Endothelial cell of umbilical vein (primary cell): ENCODE measurements at regions not wholly inside any gene's neighbourhood (a gene's known extent, or its start where the extent isn't known, plus 50 kb on each side); places are given as distances from the start of the nearest gene placed in this dataset.

ENCODE experiments used
- BruUV-seq: library from RNA; stranded (reverse); fragments of 400-500 nt; replicated peaks from 2 replicates; lab custom pipeline; 2021; lab: Mats Ljungman, UMichigan
- CTCF ChIA-PET: fragments of 300-600, 350-600 bp; sonication (Branson Sonifier 250); formaldehyde crosslinking; loops from one replicate; lab custom pipeline; 2021; ENCODE audit warnings: antibody characterized with exemption, inconsistent platforms; lab: Charles Lee
- POLR2A ChIA-PET: fragments of 300-600, 350-600 bp; sonication (Branson Sonifier 250); formaldehyde crosslinking; loops from one replicate; lab custom pipeline; 2021; ENCODE audit warnings: antibody characterized with exemption, inconsistent platforms; lab: Charles Lee
- DNase-seq: peaks from one replicate; pipeline ENCODE4 v3.0.0-alpha.2; 2011; ENCODE audit warnings: low read depth, low spot score
- FAIRE-seq: peaks from 2 replicates; lab custom pipeline; 2011; peaks lifted over from hg19 to GRCh38; lab: Jason Lieb, UNC
- H2AFZ ChIP-seq: 2 replicates; pipeline ENCODE4 v1.6.0; 2012; ENCODE audit warnings: low read depth, low read length, control low read depth, inconsistent platforms
- H3K27ac ChIP-seq: 2 replicates; pipeline ENCODE4 v1.5.1; 2011; ENCODE audit warnings: low read depth, mild to moderate bottlenecking, control low read depth, low read length, moderate library complexity; ENCODE audit not compliant: insufficient read depth
- H3K27me3 ChIP-seq, 2 experiments: 2 replicates each; pipeline versions ENCODE4 v1.6.0 to v1.6.1; 2011; ENCODE audit warnings: low read length in 2 of 2, mixed read lengths in 1 of 2; ENCODE audit not compliant: control insufficient read depth in 2 of 2, insufficient read depth in 2 of 2
- H3K36me3 ChIP-seq, 2 experiments: 2 replicates in 1 of 2; 3 replicates in 1 of 2; pipeline ENCODE4 v1.5.1; 2011; ENCODE audit warnings: low read length in 2 of 2, mild to moderate bottlenecking in 1 of 2, moderate library complexity in 1 of 2; ENCODE audit not compliant: control insufficient read depth in 2 of 2, insufficient read depth in 2 of 2; ENCODE audit errors: extremely low read depth in 1 of 2
- H3K4me1 ChIP-seq: 3 replicates; pipeline ENCODE4 v1.5.1; 2011; ENCODE audit warnings: mild to moderate bottlenecking, low read length; ENCODE audit not compliant: control insufficient read depth, insufficient read depth; ENCODE audit errors: extremely low read depth
- H3K4me2 ChIP-seq: 2 replicates; pipeline ENCODE4 v1.6.1; 2011; ENCODE audit warnings: low read length, control low read depth, mixed read lengths; ENCODE audit not compliant: insufficient read depth
- H3K4me3 ChIP-seq, 3 experiments: fragments of 200-600 bp in 1 of 3; sonication (generic), shearing (Covaris generic) in 1 of 3; replicated peaks in 1 of 3; 2 replicates each; pipeline ENCODE4 v1.5.1; 2011 to 2016; ENCODE audit warnings: control low read depth in 3 of 3, low read length in 3 of 3, mild to moderate bottlenecking in 2 of 3, inconsistent platforms in 1 of 3, low read depth in 1 of 3, moderate library complexity in 1 of 3; ENCODE audit not compliant: insufficient read depth in 1 of 3
- H3K79me2 ChIP-seq: 2 replicates; pipeline ENCODE4 v1.6.0; 2012; ENCODE audit warnings: low read length, inconsistent platforms; ENCODE audit not compliant: control insufficient read depth, insufficient read depth
- H3K9ac ChIP-seq: replicated peaks from 2 replicates; pipeline ENCODE3; 2011; ENCODE audit warnings: low read length, control low read depth; ENCODE audit not compliant: insufficient read depth; ENCODE audit errors: extremely low read depth
- H3K9me1 ChIP-seq: replicated peaks from 3 replicates; pipeline ENCODE4 v1.6.0; 2011; ENCODE audit warnings: mild to moderate bottlenecking, low read length; ENCODE audit not compliant: control insufficient read depth, insufficient read depth; ENCODE audit errors: extremely low read depth
- H3K9me3 ChIP-seq: replicated peaks from 2 replicates; pipeline ENCODE4 v1.5.1; 2012; ENCODE audit warnings: low read length, inconsistent platforms; ENCODE audit not compliant: control insufficient read depth, insufficient read depth
- H4K20me1 ChIP-seq: replicated peaks from 2 replicates; pipeline ENCODE3; 2011; ENCODE audit warnings: mild to moderate bottlenecking, low read length; ENCODE audit not compliant: control insufficient read depth, insufficient read depth; ENCODE audit errors: extremely low read depth
- EZH2 ChIP-seq: IDR thresholded peaks from 2 replicates; pipeline ENCODE4 v1.6.1; 2012; ENCODE audit warnings: borderline replicate concordance, low read depth, mild to moderate bottlenecking, moderate library complexity, low read length, inconsistent platforms; ENCODE audit not compliant: severe bottlenecking
- FOS ChIP-seq: IDR thresholded peaks from 2 replicates; pipeline ENCODE4 v1.6.1; 2011; ENCODE audit warnings: mild to moderate bottlenecking, low read length, moderate library complexity, borderline replicate concordance; ENCODE audit not compliant: insufficient read depth
- GATA2 ChIP-seq: IDR thresholded peaks from 2 replicates; pipeline ENCODE4 v1.7.0; 2011; ENCODE audit warnings: low read depth, mild to moderate bottlenecking, moderate library complexity, mixed read lengths, low read length; ENCODE audit not compliant: insufficient read length, insufficient read depth
- JUN ChIP-seq: IDR thresholded peaks from 2 replicates; pipeline ENCODE4 v1.6.1; 2011; ENCODE audit warnings: borderline replicate concordance, low read depth; ENCODE audit not compliant: insufficient read length, insufficient read depth
- MAX ChIP-seq: IDR thresholded peaks from 2 replicates; pipeline ENCODE4 v1.6.1; 2011; ENCODE audit not compliant: insufficient read depth, insufficient read length
- MYC ChIP-seq: IDR thresholded peaks from one replicate; pipeline ENCODE4 v1.6.1; 2011; ENCODE audit warnings: mild to moderate bottlenecking, low read depth, low read length
- POLR2A ChIP-seq: IDR thresholded peaks from 2 replicates; pipeline ENCODE4 v1.6.1; 2012; ENCODE audit warnings: low read depth, mild to moderate bottlenecking, control low read depth, low read length
- POLR2AphosphoS5 ChIP-seq: IDR thresholded peaks from 2 replicates; pipeline ENCODE4 v1.6.1; 2012; ENCODE audit warnings: low read depth, mild to moderate bottlenecking, control low read depth, low read length, moderate library complexity; ENCODE audit not compliant: insufficient read depth
- dilution Hi-C: fragments of 300-500 bp; cut with MboI; formaldehyde crosslinking; loops from one replicate; pipeline ENCODE4 v1.15.0; 2019; ENCODE audit warnings: low sequenced_read_pairs; ENCODE audit not compliant: extremely low pct_ligation_motif_present
- intact Hi-C: fragments of 100-400 bp; cut with micrococcal nuclease; formaldehyde crosslinking; loops from one replicate; pipeline ENCODE4 v1.10.0; 2022
- TF ChIP-seq, protein P1 (sequence below), 2 donors: IDR thresholded peaks; 1 replicate in 1 of 2; 2 replicates in 1 of 2; pipeline ENCODE4 v1.5.1; 2011; ENCODE audit warnings: low read length in 2 of 2, mild to moderate bottlenecking in 2 of 2, moderate library complexity in 2 of 2, control low read depth in 1 of 2, inconsistent platforms in 1 of 2, low read depth in 1 of 2; ENCODE audit not compliant: insufficient read depth in 1 of 2; ENCODE audit errors: extremely low read depth in 1 of 2

- Histone ChIP-seq H3K4me2 (no peak overlapping the region), H3K36me3 (no peaks in the 10 kb centered on the region), H3K27me3 (peaks cover 0 to 5% of the 10 kb centered on the region in 2 experiments), H3K79me2 (no peaks in the 10 kb centered on the region), H4K20me1 (no peaks in the 10 kb centered on the region), H3K9me1 (no peaks in the 10 kb centered on the region), H3K4me1 (no peaks in the 10 kb centered on the region), H3K4me3 (no peak overlapping the region), H2AFZ (no peak overlapping the region), H3K9ac (no peak overlapping the region), H3K9me3 (no peaks in the 10 kb centered on the region), H3K27ac (no peak overlapping the region)
- CTCF ChIA-PET, result interaction anchor here (1.9 kb wide), 1 partner anchor 11 kb away, joined by 14 read pairs; no protein-coding TSS in a partner anchor
- no TSS peak for BruUV-seq
- POLR2A ChIA-PET, result no interaction called here
- TF ChIP-seq FOS, result no peak
- no peak for TF ChIP-seq POLR2AphosphoS5
- TF ChIP-seq, protein P1, sequence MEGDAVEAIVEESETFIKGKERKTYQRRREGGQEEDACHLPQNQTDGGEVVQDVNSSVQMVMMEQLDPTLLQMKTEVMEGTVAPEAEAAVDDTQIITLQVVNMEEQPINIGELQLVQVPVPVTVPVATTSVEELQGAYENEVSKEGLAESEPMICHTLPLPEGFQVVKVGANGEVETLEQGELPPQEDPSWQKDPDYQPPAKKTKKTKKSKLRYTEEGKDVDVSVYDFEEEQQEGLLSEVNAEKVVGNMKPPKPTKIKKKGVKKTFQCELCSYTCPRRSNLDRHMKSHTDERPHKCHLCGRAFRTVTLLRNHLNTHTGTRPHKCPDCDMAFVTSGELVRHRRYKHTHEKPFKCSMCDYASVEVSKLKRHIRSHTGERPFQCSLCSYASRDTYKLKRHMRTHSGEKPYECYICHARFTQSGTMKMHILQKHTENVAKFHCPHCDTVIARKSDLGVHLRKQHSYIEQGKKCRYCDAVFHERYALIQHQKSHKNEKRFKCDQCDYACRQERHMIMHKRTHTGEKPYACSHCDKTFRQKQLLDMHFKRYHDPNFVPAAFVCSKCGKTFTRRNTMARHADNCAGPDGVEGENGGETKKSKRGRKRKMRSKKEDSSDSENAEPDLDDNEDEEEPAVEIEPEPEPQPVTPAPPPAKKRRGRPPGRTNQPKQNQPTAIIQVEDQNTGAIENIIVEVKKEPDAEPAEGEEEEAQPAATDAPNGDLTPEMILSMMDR (IDR thresholded peaks at IDR 0.05; ENCODE audit: extremely low read depth in 1 of 2, insufficient read depth in 1 of 2, low read depth in 1 of 2, low read length in 2 of 2), result no peak
- no peak for TF ChIP-seq JUN
- no peak for TF ChIP-seq MAX
- no peak for TF ChIP-seq EZH2
- no peak for TF ChIP-seq MYC
- no peak for TF ChIP-seq GATA2
- no peak for TF ChIP-seq POLR2A
- FAIRE-seq (no peak), DNase-seq (no peak)
- intact Hi-C loops (no loop called here), dilution Hi-C loops (no loop called here)
Measured at GRCh38 chr1:62917314-62917713, 133.4 kb downstream of the ATG4C start.
